ENCODE measurements at regions not wholly inside any gene's neighbourhood (a gene's known extent, or its start where the extent isn't known, plus 50 kb on each side); places are given as distances from the start of the nearest gene placed in this dataset.

DNA sequence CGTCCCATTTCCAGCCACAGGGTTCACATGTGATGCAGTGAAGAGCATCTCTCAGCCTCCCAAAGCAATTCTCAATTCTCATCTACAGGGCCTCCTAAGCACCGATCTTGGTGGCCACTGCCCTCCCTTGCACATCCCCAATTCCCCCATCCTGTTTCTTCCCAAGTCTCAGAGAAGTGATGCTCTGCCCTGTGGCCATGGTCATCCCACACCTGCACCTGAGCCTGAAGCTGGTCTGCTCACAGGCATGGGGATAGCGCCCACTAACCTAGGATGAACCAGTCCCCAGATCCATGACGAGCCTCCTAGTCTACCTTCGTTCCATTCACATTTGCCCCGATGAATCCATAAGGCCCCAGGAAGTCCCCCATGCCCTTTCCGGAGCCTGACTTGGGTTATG, 201.5 kb downstream of the UACA start:
- no peak for TF ChIP-seq CTCF (IDR thresholded peaks at IDR 0.05)
- TF ChIP-seq POLR2AphosphoS5 (IDR thresholded peaks at IDR 0.05): no peak
- no peak for TF ChIP-seq POLR2A (IDR thresholded peaks at IDR 0.05)
